HCEC 1CT (cell line): ENCODE measurements at regions not wholly inside any gene's neighbourhood (a gene's known extent, or its start where the extent isn't known, plus 50 kb on each side); places are given as distances from the start of the nearest gene placed in this dataset.

ENCODE experiments used
- DNase-seq: peaks from one replicate; pipeline ENCODE4 v3.0.0-alpha.2; 2017

DNA sequence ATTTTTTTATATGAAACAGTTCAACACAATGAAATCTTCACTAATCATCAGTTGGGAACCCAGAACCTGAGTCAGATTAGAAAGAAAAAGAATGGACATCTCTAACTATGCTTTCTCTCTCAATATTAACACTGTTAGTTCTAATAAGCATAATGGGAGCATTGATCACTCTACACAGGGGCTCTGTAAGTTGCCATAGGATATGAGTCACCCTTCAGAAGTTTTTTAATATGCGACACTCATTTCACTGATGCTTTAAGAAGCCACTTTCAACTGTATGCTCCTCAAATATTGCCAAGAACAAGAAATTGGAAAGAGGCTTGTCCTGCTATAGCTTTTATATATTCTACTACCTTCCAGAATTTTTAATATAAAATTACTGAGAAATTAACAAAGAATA, 187.0 kb downstream of the AASDH start:
- no peak for DNase-seq

DNA sequence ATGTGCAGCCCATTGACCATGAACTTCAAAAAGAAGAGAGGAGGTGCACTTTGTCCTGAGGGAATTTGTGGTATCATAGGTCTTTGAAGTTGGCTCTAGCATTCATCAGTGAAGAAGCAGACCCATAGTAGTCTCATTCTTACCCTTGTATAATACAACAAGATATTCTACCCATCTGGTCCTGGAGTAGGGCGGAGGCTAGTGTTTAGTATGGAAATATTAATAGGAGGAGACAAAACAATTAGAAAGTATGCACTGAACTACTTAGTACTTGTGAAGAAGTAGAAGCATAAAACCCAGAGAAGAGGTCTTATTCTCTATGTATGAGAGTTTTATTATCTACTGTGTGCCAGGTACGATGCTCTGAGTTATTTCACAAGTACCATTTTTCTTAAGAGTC, 189.0 kb downstream of the AASDH start:
- no peak for DNase-seq

DNA sequence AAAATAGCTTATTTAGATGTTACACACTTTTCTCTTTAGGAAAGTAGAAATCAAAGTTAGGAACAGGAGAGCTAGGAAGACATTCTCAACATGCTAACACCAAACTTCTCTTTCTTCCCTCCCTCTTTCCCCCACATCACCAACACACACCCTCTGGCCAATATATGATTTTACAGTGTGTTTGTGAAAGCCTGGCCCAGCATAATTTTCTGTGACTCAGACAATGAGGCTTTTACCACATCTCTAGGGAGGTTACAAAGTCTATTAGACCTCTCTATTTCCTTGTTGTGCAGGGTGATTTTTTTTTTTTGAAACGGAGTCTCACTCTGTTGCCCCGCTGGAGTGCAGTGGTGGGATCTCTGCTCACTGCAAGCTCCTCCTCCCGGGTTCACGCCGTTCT, 189.9 kb downstream of the AASDH start:
- no peak for DNase-seq

DNA sequence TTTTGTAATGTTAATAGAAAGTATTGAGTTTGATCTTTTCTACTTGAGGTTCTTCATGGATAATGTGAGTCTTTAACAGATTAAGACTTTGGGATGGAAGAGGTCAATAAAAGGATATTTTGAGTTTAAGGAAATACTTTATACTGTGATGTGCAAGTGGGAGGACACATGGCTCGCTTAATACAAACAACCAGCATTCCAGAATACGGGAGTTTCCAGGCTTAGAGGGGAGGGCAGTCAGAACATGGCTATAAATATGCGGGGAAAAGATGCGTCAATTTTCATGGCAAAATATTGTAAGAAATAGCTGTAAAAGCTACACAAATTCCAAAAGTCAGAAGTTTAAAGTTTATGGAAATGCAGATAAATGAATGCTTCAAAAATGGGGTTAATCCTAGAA, 192.3 kb downstream of the AASDH start:
- no peak for DNase-seq

DNA sequence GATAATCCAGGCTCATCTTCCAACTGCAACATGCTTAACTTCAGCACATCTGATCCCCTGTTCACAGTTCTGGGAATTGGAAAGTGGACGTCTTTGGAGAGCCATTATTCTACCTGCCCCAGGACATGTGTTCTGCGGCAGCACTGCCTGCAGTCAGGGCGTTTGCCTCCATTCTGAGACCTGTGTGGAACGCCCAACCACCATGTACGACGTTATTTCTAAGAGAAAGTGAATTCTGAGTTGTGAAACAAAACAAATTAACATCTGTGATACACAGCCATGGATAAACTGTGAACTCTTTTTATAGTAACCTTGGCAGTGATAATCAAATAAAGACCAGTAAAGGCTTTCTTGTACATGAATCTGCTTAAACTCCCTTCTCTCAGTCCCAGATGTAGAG, 195.8 kb downstream of the AASDH start:
- DNase-seq, result no peak

DNA sequence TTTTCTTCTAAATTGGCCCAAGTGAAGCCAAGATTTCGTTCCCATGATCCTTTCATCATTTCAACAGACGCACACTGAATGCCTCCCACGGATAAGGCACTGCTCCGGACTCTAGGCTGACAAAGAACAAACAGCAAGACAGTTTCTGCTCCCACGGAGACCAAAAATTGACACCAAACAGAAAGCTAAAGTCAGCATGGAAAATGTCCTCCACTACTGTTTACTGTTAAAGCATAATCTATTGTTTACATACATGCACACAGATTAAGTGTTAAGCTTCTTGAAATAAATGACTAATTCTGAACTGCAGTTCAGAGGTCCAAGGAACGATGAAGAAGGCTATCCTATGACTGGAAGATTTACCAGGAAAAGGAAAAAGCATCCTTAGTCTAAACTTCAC, 199.6 kb downstream of the AASDH start:
- no peak for DNase-seq

DNA sequence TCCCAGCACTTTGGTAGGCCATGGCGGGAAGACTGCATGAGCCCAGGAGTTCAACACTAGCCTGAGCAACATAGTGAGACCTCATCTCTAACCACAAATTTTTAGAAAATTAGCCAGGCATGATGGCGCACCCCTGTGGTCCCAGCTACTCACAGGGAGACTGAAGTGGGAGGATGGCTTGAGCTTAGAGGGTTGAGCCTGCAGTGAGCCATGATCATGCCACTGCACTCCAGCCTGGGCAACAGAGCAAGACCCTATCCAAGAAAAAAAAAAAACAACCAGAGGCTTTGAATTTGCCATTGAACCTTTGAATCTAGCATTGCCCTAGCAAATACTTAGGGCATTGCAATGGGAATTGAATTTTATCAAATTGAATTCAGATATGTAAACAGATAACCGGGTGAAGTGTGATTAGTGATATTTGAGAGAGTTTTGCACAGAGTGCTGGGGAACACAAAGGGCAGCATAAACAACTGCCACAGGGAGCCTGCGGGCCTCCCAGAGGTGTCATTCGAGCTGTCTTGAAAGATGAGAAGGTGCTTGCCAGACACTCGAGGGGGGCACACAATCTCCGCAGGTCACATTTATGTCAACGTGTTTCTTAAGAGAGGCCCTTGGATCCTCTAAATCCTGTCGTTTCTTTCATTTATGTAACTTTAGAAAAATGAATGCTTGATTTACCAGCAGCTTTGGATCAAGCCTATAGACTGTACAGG, 200.3 kb downstream of the AASDH start:
- no peak for DNase-seq

DNA sequence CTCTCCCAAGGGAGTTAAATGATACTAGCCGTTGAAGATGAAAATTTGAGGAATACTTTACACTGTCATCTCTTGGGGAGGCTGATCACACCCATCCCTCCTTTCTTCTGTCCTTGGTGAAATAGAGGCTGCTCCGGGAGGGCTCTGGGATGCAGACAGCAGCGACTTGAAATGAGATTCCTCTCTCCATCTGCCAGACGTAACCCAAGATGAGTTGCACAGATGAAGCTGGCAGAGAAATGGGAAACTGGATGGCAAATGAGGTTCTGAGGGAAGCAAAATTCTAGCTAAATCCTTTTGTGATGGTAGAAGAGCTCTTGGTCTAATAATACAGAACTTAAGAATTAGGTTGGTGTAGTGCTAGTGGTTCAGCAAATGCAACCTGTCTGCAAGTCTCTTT, 201.4 kb downstream of the AASDH start:
- no peak for DNase-seq

DNA sequence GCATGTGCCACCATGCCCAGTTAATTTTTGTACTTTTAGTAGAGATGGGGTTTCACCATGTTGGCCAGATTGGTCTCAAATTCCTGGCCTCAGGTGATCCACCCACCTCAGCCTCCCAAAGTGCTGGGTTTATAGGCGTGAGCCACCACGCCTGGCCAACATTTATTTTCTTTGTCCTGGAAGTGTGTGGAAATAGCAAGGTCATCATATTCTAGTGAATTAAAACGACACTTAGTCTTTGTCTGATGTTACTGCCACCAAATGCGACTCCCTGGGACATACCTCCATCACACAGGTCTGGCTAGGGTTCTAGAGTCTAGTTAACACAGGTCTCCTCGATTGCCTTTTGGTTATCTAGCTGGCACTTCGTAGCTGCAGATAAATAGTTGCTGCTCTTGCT, 203.1 kb downstream of the AASDH start:
- no peak for DNase-seq

DNA sequence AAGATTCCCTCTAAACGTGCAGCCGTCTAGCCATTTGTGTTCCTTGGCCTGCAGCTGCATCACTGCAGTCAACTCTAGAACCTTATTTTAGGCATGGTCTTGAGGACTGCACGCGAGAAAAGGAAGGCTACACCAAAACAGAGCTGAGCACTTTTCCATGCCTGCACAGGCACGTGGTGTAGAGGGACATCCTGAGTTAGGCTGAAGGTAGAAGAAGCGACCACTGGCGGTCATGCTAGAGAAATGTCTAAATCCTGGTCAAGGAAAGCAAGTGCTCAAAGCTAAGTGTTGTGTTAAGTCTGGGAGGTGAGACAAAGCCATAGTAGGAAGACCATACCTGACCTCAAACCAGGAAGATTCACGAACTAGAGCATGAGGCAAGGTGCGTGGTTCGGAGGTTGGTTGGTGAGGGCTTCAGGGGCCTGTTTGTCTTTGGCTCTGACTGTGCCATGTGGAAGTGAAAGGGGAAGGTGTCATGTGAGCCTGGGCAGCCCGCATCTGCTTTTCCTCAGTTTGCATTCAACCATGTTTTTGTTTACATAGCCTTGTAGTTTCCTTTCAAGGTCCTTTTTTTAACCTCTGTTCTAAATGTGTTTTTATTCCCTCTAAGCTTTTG, 203.8 kb downstream of the AASDH start:
- DNase-seq, result no peak

DNA sequence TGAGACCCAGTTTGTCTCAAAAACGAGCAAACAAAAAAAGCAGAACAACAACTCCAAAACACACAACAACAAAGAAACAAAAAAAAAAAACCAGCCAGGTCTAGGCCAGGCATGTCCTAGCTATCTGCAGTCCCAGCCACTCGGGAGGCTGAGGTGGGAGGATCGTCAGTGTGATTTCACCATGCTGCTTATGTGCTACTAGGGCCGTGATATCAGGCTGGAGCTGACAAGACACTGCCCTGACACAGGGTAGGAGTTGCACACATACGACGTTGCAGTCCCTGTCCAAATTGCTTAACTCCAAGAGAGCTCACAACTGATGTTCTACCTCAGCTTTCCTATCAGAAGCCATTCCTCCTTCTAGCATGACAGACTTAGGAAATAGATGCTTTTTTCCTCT, 204.9 kb downstream of the AASDH start:
- no peak for DNase-seq

DNA sequence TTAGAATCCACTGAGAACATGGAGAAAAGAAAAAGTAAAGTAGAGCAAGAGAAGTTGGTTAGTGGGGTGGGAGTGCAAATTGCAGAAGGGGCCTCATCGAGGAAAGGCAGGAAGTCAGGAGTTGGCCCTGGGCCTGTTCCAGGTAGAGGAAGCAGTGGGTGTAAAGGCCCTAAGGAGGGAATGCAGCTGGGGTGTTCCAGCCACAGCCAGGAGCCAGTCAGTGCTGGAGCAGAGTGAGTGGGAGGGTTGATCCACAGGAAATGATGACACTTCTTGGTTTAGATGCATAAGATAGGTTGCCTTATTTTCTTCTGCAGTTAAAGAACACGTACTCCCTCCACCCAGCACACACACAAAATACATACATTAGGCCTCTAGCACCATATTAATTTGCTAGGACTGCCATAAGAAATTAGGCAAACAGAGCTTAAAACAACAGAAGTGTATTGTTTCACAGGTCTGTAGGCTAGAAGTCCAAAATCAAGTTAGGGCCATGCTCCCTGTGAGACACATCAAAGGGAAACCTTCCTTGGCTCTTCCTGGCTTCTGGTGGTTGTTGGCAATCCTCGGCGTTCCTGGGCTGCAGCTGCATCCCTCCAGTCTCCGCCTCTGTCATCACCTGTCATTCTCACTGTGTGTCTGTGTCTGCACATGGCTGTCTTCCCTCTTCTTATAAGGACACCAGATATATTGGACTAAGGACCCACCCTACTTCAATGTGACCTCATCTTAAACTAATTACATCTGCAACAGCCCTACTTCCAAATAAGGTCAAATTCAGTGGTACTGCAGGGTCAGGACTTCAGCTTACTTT, 205.9 kb downstream of the AASDH start:
- peak; percentile 1 for DNase-seq

DNA sequence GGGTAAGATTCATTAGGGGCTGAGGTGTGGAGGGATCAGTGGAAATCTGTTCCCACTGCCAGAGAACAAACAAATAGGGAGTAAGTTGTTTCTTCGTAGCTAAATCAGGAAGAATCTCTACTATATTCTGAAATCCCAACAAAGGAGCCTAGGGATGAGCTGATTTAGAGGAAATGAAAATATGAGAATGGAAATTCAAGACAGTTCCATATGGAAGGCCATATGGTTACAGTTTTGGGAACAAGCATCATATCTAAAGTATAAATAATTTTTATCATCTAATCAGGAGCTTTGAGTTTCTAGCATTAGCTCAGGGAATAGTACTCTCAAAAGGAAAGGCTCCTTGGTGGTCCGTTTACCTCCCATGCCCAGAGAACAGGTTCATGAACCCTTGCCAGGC, 218.2 kb downstream of the AASDH start:
- DNase-seq, result no peak

DNA sequence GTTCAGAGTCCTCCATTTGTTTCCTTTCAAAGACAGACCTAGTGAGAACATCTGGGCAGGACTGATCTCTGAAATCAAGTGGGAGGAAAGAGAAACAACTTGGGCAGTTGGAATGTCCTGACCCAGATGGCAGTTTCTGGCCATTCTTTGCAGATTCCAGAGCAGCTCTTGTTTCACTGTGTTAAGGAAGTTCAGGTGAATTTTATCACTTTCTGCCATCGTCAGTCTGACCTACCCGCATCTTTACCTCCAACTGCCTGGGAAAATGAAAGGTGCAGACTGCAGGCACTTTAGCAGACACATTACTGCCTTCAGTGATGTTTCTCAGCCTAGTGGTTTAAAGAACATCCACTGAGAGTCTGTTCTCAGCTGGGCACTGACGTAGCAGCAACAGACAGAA, 216.2 kb downstream of the CEP135 start:
- no peak for DNase-seq

DNA sequence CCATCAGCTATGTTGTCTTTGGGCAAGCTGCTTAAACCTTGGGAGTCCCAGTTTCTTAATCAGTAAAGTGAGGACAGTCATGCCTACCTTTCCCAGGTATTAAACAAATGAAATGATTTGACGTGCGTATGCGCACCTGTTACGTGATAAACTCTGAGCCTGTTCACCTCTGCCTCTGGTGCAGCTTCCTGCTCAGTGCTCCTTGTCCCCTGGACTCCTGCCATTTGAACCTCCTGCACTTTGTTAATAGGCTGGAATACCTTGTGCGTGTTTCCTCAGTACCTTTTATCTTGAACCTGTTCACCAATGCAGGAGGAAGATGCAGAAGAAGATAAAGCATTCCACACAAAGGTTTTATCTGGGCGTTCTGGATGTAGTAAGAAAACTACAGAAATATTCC, 211.9 kb downstream of the CEP135 start:
- DNase-seq, result no peak

DNA sequence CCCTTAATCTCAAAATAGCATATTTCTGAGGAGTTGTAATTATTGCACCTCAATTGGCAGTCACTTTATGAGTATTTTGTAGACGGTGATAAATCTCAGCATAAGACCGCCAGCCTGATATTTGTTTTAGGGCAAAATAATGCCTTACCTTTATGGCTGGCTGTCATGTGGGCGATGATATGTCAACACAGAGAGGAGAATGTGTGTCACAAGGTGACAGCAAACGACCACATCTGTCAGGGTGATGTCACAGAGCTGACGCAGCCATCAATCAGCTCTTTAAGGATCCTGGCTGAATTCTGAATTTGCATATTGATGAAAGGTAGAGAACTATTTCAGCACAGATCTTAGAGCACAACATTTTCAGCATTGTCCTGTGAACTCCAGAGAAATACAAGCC, 209.7 kb downstream of the CEP135 start:
- no peak for DNase-seq

DNA sequence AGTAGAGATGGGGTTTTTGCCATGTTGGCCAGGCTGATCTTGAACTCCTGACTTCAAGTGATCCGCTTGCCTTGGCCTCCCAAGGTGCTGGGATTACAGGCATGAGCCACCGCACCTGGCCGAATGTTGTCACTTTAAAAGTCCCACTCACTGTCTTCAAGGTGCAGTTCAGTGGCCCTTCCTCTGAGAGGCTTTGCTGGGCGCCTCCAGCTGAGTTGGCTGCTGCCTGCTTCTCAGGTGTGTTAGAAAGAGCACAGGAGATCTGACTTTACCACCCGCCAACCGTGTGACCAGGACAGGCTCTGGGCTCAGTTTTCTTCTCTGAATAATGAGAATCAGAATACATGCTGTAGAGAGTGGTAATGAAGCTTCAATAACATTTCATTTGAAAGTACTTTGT, 207.4 kb downstream of the CEP135 start:
- no peak for DNase-seq

DNA sequence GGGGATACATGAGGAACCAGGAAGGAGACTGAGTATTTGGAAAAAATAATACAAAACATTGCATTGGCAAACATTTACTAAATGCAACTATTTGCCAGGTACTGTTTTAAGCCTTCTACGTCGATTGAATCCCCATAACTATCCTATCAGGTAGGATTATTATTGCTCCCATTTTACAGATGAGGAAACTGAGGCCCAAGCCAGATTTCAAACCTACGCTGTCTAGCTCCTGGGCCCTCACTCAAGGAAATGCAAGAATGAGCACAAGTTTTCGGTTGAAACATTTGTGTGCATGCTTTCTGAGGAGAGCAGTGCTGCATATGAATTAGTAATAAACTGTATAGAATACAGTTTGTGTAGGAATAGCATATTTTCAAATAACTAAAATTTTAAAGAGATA, 206.7 kb downstream of the CEP135 start:
- no peak for DNase-seq

DNA sequence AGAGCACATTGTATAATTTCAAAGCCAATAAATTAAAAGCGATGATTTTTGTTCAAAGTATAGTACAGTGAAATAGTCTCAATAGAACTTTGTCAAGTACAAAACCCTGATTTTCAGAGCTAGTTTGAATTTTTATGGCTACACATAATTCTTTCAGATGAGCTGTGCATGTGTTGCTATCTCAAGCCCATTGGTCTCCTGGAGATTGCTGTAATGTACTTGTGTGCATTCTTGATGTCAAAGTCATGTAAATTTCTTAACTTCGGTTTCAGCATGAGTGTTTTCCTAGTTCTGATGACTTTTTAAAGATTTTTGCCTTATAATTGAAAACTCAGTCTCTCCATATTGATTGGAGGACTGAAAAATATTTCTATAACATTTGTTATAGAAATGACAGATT, 200.8 kb downstream of the CEP135 start:
- DNase-seq, result peak; percentile 60

DNA sequence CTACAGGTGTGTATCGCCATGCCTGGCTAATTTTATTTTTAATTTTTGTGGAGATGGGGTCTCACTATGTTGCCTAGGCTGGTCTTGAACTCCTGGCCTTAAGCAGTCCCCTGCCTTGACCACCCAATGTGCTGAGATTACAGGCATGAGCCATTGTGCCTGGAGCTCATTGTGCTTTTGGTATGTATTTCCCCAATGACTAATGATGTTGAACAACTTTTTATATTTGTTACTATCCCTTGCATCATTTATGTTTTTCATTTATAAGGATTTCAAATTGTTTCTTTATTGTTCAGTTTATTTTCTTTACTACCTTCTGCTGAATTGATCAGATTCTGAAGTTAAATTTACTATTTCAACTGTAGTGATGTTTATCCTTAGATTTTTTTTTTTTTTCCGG, 199.7 kb downstream of the CEP135 start:
- peak; percentile 2 for DNase-seq

DNA sequence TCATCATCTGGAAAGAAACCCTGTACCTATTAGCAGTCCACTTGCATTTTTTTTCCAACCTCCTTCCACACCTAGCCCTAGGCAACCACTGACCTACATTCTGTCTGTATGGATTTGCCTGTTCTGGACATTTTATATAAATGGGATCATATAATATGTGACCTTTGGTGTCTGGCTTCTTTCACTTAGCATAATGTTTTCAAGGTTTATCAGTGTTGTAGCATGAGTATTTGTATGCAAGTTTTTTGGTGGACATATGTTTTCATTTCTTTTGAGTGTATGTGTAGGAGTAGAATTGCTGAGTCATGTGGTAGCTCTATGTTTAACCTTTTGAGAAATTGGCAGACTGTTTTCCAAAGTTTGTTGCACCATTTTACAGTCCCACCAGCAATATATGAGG, 198.6 kb downstream of the CEP135 start:
- peak; percentile 3 for DNase-seq

DNA sequence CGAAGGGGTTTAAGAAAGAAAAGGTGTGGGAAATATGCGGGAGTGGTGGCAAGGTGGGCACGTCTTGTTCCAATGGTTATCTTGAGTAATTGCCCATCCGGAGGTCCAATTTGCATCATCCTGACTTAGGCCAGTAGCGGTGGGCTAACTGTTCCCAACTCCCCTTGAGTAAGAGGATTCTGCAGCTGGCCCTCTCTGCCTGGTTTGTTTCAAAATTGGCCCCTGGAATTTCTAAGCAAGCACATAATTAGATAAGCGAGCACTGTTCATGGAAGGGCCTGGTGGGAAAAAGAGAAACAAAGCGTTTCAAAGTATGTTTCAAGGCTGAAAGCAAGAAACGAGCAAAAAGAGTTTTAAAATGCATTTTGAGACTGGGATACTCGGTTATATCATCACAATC, 198.2 kb downstream of the CEP135 start:
- no peak for DNase-seq

DNA sequence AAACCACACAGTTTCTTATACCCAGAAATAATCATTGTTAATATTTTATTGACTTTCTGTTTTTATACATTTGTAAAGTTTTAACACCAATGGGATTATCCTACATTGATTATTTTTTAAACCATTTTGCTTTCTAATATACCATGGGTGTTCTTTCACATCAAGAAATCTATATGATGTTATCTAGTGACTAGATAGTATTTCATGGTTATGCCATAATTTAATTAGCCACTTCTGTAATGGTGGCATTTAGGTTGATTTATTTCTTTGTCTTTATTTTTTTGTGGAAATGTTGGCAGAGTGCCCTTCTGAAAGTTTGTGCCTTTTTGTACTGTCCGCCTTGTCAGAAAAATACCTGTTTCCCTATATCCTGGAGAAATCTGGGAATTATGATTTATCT, 193.3 kb downstream of the CEP135 start:
- DNase-seq, result no peak

DNA sequence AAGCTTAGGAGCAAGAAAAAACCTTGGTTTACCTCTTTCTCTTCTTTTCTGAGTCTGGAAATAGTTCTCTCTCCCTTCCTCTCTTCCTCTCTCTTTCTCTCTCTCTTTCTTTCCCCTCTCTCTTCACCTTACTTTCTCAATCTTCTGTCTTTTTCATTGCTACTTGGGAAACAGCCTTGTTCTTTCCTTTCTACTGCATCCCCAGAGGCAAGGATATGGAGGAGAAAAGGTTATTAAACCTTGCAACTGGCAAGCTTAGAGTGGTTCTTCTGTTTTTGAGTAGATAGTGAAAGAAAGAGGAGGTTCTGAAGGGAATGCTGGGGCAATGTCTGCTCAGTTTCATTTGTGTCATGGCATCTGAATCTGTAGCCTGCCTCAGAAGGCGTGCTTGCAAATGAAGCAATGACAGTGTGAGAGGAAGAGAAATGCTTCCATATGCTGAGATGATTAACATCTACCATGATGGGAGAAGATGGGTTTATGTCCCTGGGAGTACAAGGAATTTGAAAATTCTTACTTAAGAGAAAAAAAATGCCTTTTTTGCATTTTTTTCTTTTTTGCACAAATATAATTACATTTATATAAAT, 190.6 kb downstream of the CEP135 start:
- DNase-seq, result no peak
